AG04449 (cell line): ENCODE measurements at regions not wholly inside any gene's neighbourhood (a gene's known extent, or its start where the extent isn't known, plus 50 kb on each side); places are given as distances from the start of the nearest gene placed in this dataset.
"Not testable (repeated sequence)": the region's sequence is repeated elsewhere in the genome, so short reads cannot be mapped to it uniquely, and the experiment has no call there.

Experiments used
- CTCF ChIA-PET: fragments of 350-600 bp; formaldehyde crosslinking; extraction: SDS; loops from one replicate; lab custom pipeline; 2021; ENCODE audit warnings: antibody characterized with exemption; lab: Yijun Ruan, JAX
- POLR2A ChIA-PET: fragments of 400-600, 350-600 bp; formaldehyde crosslinking; extraction: SDS; loops from one replicate; lab custom pipeline; 2020; ENCODE audit warnings: antibody characterized with exemption, inconsistent platforms; lab: Yijun Ruan, JAX
- DNase-seq: peaks from one replicate; pipeline ENCODE4 v3.0.0-alpha.2; 2010; ENCODE audit warnings: low read depth, low spot score
- H3K4me3 ChIP-seq: 2 replicates; pipeline ENCODE4 v1.5.1; 2011; ENCODE audit warnings: low read depth, mild to moderate bottlenecking, control low read depth, low read length
- TF ChIP-seq, protein P1 (sequence below): IDR thresholded peaks from one replicate; pipeline ENCODE4 v1.5.1; 2011; ENCODE audit warnings: mild to moderate bottlenecking, moderate library complexity, low read length, control low read depth, inconsistent platforms; ENCODE audit not compliant: insufficient read depth; ENCODE audit errors: missing control alignments

DNA sequence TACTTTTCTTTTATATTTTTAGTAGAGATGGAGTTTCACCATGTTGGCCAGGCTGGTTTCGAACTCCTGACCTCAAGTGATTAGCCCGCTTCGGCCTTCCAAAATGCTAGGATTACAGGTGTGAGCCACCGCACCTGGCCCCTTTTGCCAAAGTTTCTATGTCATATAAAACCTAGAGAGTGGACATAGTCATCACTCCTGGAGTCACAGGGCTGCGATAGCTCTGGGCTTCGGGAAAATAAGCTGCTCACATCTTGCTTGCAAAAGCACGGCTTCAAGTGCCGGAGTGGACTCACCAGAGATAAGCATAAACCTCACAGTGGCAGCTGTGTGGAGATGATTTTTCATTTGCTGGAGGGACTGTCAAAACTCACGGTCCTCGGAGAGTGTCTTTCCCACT lies 171.2 kb downstream of the TEX29 start:
- ChIA-PET POLR2A (no interaction called here), CTCF (interaction anchor here (1.0 kb wide), 1 partner anchor 16 kb away, joined by 3 read pairs; no protein-coding TSS in a partner anchor)
- DNase-seq: no peak
- TF ChIP-seq, protein P1, sequence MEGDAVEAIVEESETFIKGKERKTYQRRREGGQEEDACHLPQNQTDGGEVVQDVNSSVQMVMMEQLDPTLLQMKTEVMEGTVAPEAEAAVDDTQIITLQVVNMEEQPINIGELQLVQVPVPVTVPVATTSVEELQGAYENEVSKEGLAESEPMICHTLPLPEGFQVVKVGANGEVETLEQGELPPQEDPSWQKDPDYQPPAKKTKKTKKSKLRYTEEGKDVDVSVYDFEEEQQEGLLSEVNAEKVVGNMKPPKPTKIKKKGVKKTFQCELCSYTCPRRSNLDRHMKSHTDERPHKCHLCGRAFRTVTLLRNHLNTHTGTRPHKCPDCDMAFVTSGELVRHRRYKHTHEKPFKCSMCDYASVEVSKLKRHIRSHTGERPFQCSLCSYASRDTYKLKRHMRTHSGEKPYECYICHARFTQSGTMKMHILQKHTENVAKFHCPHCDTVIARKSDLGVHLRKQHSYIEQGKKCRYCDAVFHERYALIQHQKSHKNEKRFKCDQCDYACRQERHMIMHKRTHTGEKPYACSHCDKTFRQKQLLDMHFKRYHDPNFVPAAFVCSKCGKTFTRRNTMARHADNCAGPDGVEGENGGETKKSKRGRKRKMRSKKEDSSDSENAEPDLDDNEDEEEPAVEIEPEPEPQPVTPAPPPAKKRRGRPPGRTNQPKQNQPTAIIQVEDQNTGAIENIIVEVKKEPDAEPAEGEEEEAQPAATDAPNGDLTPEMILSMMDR: no peak
- no peak overlapping the region for H3K4me3 ChIP-seq

DNA sequence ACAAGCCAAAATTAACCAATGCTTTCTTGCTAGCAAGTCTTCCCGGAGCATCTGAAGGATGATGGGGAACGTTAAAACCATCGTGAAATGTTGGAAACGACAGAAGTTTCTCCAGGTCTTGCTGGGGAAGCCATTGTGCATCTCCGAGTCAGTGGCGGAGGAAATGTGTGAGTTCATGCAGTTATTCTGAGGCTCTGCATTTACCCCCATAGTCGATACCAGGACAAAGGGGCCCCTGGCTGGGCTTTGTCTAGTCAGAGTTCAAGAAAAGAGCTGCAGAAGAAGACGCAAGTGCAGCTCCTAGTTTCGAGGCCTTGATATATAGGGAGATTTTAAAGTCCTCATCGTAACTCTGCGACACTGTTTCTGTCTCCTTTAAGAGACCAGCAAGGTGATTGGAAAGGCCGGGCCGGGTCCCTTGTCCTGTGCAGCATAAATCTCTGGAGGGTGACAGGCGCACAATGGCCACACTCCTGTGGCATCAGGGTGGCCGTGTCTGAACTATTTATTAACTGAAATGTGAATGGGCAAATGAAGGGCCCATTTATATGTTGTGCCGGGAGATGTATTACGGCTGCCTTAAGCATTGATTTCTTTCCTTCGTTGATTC lies 172.0 kb downstream of the TEX29 start:
- POLR2A ChIA-PET: no interaction called here
- CTCF ChIA-PET: interaction anchor here (1.0 kb wide), 1 partner anchor 16 kb away, joined by 3 read pairs; no protein-coding TSS in a partner anchor
- H3K4me3 ChIP-seq: no peak overlapping the region
- no peak for DNase-seq
- TF ChIP-seq, protein P1: no peak

DNA sequence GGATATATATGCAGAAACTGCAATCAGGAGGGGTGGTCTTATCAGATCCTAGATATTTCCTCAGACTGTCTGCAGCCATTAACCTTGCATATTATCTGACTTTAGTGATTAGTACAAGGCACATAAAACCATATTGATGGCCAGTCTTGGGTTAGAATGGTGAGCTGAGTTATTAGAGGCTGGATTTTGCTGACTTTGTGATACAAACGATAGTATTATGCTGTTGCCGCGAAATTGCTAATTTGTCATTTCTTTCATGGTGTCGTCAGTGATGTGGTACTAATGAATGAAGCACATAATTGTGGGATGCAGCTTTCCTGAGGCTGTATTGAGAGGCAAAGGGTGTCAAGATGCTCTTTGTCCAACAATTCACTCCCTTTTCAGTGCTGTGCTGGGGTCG lies 172.5 kb downstream of the TEX29 start:
- TF ChIP-seq, protein P1: no peak
- no peak overlapping the region for H3K4me3 ChIP-seq
- DNase-seq: no peak
- POLR2A ChIA-PET: no interaction called here
- CTCF ChIA-PET: no interaction called here

DNA sequence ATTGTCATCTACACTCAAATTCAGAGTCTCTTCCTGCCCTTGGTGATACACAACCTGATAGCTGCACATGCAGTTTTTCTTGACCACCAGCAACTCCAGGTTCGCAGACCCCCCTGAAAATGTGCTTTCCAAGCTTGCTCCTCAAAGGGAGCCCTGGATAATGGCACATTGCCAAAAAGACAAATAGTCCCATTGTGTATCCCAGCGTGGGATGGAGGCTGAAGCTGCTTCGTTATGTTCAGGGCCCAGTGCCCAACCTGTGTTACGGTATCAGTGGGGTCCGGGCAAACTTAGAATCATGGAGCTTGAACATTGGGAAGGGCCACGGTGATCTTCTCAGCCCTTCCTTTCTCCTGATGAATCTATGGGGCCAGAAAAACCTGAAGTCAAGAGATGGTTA lies 173.0 kb downstream of the TEX29 start:
- no peak overlapping the region for H3K4me3 ChIP-seq
- TF ChIP-seq, protein P1: no peak
- POLR2A ChIA-PET: no interaction called here
- CTCF ChIA-PET: no interaction called here
- no peak for DNase-seq

DNA sequence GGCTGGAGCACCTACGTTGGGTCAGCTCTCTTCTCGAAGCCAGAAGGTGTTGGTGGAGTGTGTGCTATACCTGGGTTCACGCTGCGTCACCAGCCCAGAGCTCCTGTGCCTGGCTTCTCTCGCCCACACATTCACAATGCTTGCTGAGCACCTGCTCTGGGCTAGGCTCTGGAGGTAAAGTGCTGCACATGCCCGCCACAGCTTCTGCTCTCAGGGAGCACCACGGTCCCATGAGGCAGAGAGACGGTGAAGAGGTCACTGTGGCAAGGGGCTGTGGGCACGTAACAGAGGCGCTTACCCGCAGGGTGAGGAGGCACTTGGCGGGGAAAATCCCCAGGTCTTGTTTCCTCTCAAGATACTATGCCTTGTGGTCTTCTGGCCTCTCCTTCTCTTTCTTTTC lies 174.2 kb downstream of the TEX29 start:
- ChIA-PET POLR2A (no interaction called here), CTCF (no interaction called here)
- DNase-seq: no peak
- no peak overlapping the region for H3K4me3 ChIP-seq
- TF ChIP-seq, protein P1: no peak

DNA sequence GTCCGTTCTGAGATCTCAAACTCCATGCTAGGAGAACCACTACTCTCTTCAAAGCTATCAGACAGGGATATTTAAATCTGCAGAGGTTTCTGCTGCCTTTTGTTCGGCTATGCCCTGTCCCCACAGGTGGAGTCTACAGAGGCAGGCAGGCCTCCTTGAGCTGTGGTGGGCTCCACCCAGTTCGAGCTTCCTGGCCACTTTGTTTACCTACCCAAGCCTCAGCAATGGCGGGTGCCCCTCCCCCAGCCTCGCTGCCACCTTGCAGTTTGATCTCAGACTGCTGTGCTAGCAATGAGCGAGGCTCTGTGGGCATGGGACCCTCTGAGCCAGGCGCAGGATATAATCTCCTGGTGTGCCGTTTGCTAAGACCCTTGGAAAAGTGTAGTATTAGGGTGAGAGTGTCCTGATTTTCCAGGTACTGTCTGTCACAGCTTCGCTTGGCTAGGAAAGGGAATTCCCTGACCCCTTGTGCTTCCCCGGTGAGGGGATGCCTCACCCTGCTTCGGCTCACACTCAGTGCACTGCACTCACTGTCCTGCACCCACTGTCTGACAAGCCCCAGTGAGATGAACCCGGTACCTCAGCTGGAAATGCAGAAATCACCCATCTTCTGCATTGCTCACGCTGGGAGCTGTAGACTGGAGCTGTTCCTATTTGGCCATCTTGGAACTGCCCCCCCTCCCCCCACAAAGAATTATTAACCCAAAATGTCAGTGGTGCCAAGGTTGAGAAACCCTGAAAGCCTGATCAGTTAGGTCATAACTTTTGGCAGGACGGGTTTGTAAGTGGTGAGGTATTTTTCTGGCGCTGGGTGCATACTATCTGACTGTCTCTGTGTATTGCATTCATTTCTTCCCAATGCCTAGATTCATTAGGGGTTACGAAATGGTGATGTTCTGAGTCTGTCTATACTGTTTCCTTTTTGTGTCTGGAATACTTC lies 181.4 kb downstream of the TEX29 start:
- DNase-seq, POLR2A ChIA-PET, CTCF ChIA-PET, H3K4me3 ChIP-seq: not testable (repeated sequence)

DNA sequence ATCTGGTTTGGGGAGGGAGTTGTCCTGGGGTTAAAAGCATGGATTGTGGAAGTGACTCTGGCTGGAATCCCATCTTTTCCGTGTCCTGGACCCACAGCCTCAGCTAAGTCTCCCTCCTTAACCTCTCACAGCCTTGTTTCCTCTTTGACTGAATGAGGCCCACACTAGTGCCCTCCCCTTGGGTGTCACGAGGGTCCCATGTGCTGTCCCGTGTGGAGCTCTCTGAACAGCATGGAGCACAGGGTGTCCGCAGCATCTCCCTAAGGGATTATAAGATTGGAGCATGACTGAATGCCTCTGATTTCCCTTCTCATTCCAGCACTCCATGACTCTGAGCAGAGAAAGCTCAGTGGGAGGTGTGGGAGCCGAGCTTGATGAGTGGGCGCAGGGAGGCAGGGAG lies 182.5 kb downstream of the TEX29 start:
- TF ChIP-seq, protein P1: no peak
- CTCF ChIA-PET: no interaction called here
- no peak for DNase-seq
- no peak overlapping the region for H3K4me3 ChIP-seq
- POLR2A ChIA-PET: no interaction called here
